ENCODE measurements at regions not wholly inside any gene's neighbourhood (a gene's known extent, or its start where the extent isn't known, plus 50 kb on each side); places are given as distances from the start of the nearest gene placed in this dataset.
A peak's percentile ranks its signal among the peaks of the same experiment; 100 is the strongest.

DNA sequence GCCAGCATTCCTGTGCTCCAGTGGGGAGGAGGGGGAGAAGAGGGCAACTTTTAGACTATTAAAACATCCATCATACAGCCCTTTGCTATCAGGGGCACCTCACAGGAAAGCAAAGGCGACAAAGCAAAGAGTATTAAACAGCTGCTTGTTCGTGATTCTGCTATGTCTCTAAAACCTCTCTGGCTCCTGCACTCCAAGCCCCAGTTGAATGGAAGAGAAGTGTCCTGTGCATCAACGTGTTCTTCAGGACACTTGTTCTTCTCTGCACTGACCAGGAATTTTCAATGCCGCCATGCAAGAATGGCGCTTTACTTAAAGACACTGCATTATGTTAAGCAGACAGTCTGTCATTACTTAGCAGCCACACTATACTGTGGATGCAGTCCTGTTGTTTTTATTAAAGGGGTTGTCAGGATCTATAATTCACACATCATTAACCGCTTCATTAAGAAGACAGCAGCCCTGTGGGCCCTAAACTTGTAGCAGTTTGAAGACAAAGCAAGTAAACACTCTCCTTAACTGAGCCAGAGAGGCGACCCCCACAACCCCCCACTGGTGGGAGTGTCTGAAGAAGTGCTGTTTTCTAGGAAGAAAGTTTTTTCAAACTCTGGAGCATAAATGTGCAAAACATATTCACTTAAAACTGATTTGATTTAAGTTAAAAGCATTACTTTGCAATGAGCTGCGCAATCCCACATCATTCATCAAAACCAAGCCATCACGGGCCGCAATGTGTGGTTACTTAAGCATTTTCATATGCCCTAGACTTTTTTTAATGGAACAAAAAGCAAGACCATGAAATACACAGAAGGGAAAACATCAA lies 164.5 kb downstream of the ZNF608 start (continued):
- no peak for TF ChIP-seq PITX1 (CRISPR knock-in tag; IDR thresholded peaks at IDR 0.05)

DNA sequence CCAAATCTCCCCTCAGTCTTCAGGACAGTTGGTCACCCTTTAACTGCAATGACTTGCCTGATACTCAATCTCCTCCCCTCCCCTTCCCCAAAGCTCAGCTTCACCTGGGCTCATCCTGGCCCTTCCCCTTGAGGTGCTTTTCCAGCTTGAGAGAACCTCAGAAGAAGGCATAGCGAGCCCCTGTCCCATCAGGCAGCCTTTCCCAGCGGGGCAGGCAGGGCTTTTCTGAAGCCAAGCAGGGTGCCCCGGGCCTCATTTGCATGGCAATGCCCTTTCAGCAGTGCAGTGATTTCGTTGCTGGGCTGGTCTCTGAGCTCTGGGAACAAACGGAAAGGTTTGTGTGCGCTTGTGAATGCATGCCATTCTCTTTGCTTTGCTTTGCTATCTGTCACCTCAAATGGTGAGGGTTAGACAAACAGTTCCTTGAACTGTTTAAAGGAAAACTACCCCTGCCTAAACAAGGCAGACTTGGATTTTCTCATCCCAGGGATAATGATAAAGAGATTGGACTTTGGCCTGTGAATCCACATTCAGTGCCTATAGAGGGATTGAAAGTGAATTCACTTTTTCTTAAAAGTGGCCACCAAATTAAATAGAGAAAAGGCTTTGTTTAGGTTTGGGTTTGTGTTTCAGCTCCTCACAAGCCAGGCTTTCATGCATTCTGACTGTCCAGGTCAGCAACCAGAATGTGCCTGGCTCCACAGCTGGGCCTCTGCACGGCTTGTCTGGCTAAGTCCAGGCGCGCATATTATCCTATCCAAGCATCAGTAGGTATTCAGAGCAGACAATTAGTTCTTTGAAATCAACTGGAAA lies 165.3 kb downstream of the ZNF608 start:
- peaks cover 73% of the 10 kb centered on the region for H3K4me1 ChIP-seq (ENCODE audit: insufficient read depth, low read length)
- in situ Hi-C loops (cut with HindIII; ENCODE audit: extremely low pct_ligation_motif_present, low pct_unique_long_range_greater_than_20kb): loop anchor here (5.0 kb wide), 1 partner anchor 81 kb away; no protein-coding TSS in a partner anchor
- peak overlapping the region; percentile 72 for H3K4me2 ChIP-seq (ENCODE audit: low read depth, low read length)
- H3K27ac ChIP-seq (ENCODE audit: extremely low read length, insufficient read depth, low read length): peak overlapping the region; percentile 87
- peak overlapping the region; percentile 55 for H3K9ac ChIP-seq (ENCODE audit: insufficient read depth, low read depth, low read length)
- peak; percentile 99 for FAIRE-seq
- H3K9me3 ChIP-seq (ENCODE audit: low read length): no peaks in the 10 kb centered on the region
- POLR2A ChIA-PET: interaction anchor here (1.0 to 1.5 kb wide), 7 partner anchors 11 to 167 kb away, joined by 4 to 8 read pairs (median 5); no protein-coding TSS in a partner anchor
- CTCF ChIA-PET (ENCODE audit: low intra/inter-chr PET ratio, low total read pairs): no interaction called here
- H3K4me3 ChIP-seq (replicated peaks in 1 of 3; ENCODE audit: insufficient read depth in 1 of 3, low read depth in 2 of 3, low read length in 3 of 3): peak overlapping the region; percentile 28 to 51 (median 48)
- WGBS (ENCODE audit: low lambda C conversion rate): 3% methylated on average over 6 of the region's 9 CpGs
- peak; percentile 98 for DNase-seq (ENCODE audit: low spot score)
- H3K36me3 ChIP-seq (replicated peaks in 1 of 2; ENCODE audit: control insufficient read depth in 1 of 2, insufficient read depth in 2 of 2, low read length in 2 of 2): no peaks in the 10 kb centered on the region
- no peaks in the 10 kb centered on the region for H3K79me2 ChIP-seq (ENCODE audit: insufficient read depth, low read length)
- BruUV-seq (replicated peaks): no TSS peak
- intact Hi-C loops (cut with micrococcal nuclease; ENCODE audit: unreplicated experiment): loop anchor here (1.0 to 5.0 kb wide), 6 partner anchors 18 to 326 kb away; no protein-coding TSS in a partner anchor
- H4K20me1 ChIP-seq (ENCODE audit: insufficient read depth, low read length): no peaks in the 10 kb centered on the region
- ATAC-seq: peak; percentile 95
- no peak overlapping the region for H2AFZ ChIP-seq (ENCODE audit: low read length)
- H3K27me3 ChIP-seq (ENCODE audit: control insufficient read depth in 1 of 2, insufficient read depth in 2 of 2, low read length in 2 of 2): no peaks in the 10 kb centered on the region
- TF ChIP-seq TGIF2 (CRISPR knock-in tag; IDR thresholded peaks at IDR 0.05) (no peak), PRPF4 (IDR thresholded peaks at IDR 0.05; ENCODE audit: low read depth, low read length, poor library complexity, severe bottlenecking) (no peak), FOXJ3 (CRISPR knock-in tag; IDR thresholded peaks at IDR 0.05; ENCODE audit: borderline replicate concordance) (peak; percentile 91; the same call in 1 of the 2 replicates), FOXM1 (CRISPR knock-in tag; IDR thresholded peaks at IDR 0.05) (no peak), MXD4 (CRISPR knock-in tag; IDR thresholded peaks at IDR 0.05) (no peak), RFXANK (CRISPR knock-in tag; IDR thresholded peaks at IDR 0.05) (no peak), PHF20 (CRISPR knock-in tag; IDR thresholded peaks at IDR 0.05) (no peak), MIER2 (CRISPR knock-in tag; IDR thresholded peaks at IDR 0.05) (0 out of 2 replicates have a peak, but pooled peaks have one; percentile 49), U2AF2 (IDR thresholded peaks at IDR 0.05; ENCODE audit: low read depth, low read length) (no peak), HOXA9 (CRISPR knock-in tag; IDR thresholded peaks at IDR 0.05; ENCODE audit: borderline replicate concordance) (no peak)
- TF ChIP-seq, protein P1, sequence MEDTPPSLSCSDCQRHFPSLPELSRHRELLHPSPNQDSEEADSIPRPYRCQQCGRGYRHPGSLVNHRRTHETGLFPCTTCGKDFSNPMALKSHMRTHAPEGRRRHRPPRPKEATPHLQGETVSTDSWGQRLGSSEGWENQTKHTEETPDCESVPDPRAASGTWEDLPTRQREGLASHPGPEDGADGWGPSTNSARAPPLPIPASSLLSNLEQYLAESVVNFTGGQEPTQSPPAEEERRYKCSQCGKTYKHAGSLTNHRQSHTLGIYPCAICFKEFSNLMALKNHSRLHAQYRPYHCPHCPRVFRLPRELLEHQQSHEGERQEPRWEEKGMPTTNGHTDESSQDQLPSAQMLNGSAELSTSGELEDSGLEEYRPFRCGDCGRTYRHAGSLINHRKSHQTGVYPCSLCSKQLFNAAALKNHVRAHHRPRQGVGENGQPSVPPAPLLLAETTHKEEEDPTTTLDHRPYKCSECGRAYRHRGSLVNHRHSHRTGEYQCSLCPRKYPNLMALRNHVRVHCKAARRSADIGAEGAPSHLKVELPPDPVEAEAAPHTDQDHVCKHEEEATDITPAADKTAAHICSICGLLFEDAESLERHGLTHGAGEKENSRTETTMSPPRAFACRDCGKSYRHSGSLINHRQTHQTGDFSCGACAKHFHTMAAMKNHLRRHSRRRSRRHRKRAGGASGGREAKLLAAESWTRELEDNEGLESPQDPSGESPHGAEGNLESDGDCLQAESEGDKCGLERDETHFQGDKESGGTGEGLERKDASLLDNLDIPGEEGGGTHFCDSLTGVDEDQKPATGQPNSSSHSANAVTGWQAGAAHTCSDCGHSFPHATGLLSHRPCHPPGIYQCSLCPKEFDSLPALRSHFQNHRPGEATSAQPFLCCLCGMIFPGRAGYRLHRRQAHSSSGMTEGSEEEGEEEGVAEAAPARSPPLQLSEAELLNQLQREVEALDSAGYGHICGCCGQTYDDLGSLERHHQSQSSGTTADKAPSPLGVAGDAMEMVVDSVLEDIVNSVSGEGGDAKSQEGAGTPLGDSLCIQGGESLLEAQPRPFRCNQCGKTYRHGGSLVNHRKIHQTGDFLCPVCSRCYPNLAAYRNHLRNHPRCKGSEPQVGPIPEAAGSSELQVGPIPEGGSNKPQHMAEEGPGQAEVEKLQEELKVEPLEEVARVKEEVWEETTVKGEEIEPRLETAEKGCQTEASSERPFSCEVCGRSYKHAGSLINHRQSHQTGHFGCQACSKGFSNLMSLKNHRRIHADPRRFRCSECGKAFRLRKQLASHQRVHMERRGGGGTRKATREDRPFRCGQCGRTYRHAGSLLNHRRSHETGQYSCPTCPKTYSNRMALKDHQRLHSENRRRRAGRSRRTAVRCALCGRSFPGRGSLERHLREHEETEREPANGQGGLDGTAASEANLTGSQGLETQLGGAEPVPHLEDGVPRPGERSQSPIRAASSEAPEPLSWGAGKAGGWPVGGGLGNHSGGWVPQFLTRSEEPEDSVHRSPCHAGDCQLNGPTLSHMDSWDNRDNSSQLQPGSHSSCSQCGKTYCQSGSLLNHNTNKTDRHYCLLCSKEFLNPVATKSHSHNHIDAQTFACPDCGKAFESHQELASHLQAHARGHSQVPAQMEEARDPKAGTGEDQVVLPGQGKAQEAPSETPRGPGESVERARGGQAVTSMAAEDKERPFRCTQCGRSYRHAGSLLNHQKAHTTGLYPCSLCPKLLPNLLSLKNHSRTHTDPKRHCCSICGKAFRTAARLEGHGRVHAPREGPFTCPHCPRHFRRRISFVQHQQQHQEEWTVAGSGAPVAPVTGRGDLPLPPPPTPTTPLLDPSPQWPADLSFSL (CRISPR knock-in tag; IDR thresholded peaks at IDR 0.05): no peak; the same call in 1 of the 2 replicates
- TF ChIP-seq, protein P2, sequence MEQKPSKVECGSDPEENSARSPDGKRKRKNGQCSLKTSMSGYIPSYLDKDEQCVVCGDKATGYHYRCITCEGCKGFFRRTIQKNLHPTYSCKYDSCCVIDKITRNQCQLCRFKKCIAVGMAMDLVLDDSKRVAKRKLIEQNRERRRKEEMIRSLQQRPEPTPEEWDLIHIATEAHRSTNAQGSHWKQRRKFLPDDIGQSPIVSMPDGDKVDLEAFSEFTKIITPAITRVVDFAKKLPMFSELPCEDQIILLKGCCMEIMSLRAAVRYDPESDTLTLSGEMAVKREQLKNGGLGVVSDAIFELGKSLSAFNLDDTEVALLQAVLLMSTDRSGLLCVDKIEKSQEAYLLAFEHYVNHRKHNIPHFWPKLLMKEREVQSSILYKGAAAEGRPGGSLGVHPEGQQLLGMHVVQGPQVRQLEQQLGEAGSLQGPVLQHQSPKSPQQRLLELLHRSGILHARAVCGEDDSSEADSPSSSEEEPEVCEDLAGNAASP (CRISPR knock-in tag; IDR thresholded peaks at IDR 0.05; ENCODE audit: borderline replicate concordance): peak; percentile 92
